ENCODE measurements at regions not wholly inside any gene's neighbourhood (a gene's known extent, or its start where the extent isn't known, plus 50 kb on each side); places are given as distances from the start of the nearest gene placed in this dataset.

DNA sequence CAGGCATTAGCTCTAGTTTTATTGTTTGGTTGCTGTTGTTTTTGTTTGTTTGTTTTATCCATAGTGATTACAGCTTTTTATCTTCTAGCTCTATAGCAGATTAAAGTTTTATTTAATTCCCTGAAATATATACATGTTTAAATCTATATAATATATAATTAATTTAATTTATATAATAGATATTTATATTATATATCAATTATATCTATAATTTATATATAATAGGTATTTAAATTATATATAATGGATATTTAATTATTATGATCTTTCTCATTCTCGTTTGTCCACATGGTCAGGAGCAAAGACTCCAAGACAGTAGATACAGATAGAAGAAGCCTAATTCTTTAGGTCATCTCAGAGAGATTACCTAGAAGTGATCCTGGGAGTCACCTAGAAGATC, 238.8 kb upstream of the GPR149 start:
- TF ChIP-seq, protein P1, sequence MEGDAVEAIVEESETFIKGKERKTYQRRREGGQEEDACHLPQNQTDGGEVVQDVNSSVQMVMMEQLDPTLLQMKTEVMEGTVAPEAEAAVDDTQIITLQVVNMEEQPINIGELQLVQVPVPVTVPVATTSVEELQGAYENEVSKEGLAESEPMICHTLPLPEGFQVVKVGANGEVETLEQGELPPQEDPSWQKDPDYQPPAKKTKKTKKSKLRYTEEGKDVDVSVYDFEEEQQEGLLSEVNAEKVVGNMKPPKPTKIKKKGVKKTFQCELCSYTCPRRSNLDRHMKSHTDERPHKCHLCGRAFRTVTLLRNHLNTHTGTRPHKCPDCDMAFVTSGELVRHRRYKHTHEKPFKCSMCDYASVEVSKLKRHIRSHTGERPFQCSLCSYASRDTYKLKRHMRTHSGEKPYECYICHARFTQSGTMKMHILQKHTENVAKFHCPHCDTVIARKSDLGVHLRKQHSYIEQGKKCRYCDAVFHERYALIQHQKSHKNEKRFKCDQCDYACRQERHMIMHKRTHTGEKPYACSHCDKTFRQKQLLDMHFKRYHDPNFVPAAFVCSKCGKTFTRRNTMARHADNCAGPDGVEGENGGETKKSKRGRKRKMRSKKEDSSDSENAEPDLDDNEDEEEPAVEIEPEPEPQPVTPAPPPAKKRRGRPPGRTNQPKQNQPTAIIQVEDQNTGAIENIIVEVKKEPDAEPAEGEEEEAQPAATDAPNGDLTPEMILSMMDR (IDR thresholded peaks at IDR 0.05; ENCODE audit: poor library complexity), result no peak
- no peak for TF ChIP-seq EZH2 (IDR thresholded peaks at IDR 0.05; ENCODE audit: borderline replicate concordance)
- no peak for TF ChIP-seq EZH2phosphoT487 (IDR thresholded peaks at IDR 0.05; ENCODE audit: low read depth, severe bottlenecking, unreplicated experiment)

All from hepatocyte (in vitro differentiated cells).